ENCODE measurements at regions not wholly inside any gene's neighbourhood (a gene's known extent, or its start where the extent isn't known, plus 50 kb on each side); places are given as distances from the start of the nearest gene placed in this dataset.

GRCh38 chr13:79124183-79124582 lies 281.9 kb downstream of the RBM26 start:
- ATAC-seq (no peak), DNase-seq (no peak)
- H3K4me1 ChIP-seq: no peaks in the 10 kb centered on the region
- intact Hi-C loops (cut with DNase I): no loop called here
- no peaks in the 10 kb centered on the region for H3K27me3 ChIP-seq (ENCODE audit: insufficient read depth in 3 of 3, low read length in 2 of 3)
- no peak overlapping the region for H3K27ac ChIP-seq
- H3K36me3 ChIP-seq (ENCODE audit: insufficient read depth in 1 of 2, low read depth in 1 of 2): no peaks in the 10 kb centered on the region
- no peak overlapping the region for H3K4me3 ChIP-seq
- H3K9me3 ChIP-seq: no peaks in the 10 kb centered on the region
- TF ChIP-seq CTCF (IDR thresholded peaks at IDR 0.05): no peak
- WGBS, 3 donors: 92 to 93% (median 93%) methylated on average over 2 of the region's 2 CpGs

- DNase-seq: no peak
- Histone ChIP-seq H3K4me1 (no peaks in the 10 kb centered on the region), H3K27ac (no peak overlapping the region), H3K4me3 (no peak overlapping the region), H3K36me3 (ENCODE audit: insufficient read depth in 1 of 2, low read depth in 1 of 2) (no peaks in the 10 kb centered on the region), H3K9me3 (no peaks in the 10 kb centered on the region), H3K27me3 (ENCODE audit: insufficient read depth in 3 of 3, low read length in 2 of 3) (no peaks in the 10 kb centered on the region)
- intact Hi-C loops (cut with DNase I): no loop called here
- TF ChIP-seq CTCF (IDR thresholded peaks at IDR 0.05): no peak
- no peak for ATAC-seq
- 41 to 47% (median 45%) methylated on average over 4 of the region's 4 CpGs for WGBS, 3 donors
These were observed 284.8 kb downstream of the RBM26 start for GRCh38 chr13:79121286-79121685.

- Histone ChIP-seq H3K4me1 (no peaks in the 10 kb centered on the region), H3K4me3 (no peak overlapping the region), H3K36me3 (ENCODE audit: insufficient read depth in 1 of 2, low read depth in 1 of 2) (no peaks in the 10 kb centered on the region), H3K9me3 (no peaks in the 10 kb centered on the region), H3K27ac (no peak overlapping the region), H3K27me3 (ENCODE audit: insufficient read depth in 3 of 3, low read length in 2 of 3) (no peaks in the 10 kb centered on the region)
- intact Hi-C loops (cut with DNase I): no loop called here
- TF ChIP-seq CTCF (IDR thresholded peaks at IDR 0.05): no peak
- 89 to 94% (median 89%) methylated on average over 26 to 34 of the region's 34 CpGs for WGBS, 3 donors
- ATAC-seq (no peak), DNase-seq (no peak)
These were observed 286.4 kb downstream of the RBM26 start for GRCh38 chr13:79119578-79120107.

GRCh38 chr13:79112016-79112415 lies 294.0 kb downstream of the RBM26 start:
- no peak for TF ChIP-seq CTCF (IDR thresholded peaks at IDR 0.05)
- ATAC-seq (no peak), DNase-seq (no peak)
- no peaks in the 10 kb centered on the region for H3K4me1 ChIP-seq
- intact Hi-C loops (cut with DNase I): no loop called here
- no peak overlapping the region for H3K27ac ChIP-seq
- H3K36me3 ChIP-seq (ENCODE audit: insufficient read depth in 1 of 2, low read depth in 1 of 2): no peaks in the 10 kb centered on the region
- H3K9me3 ChIP-seq: no peaks in the 10 kb centered on the region
- no peaks in the 10 kb centered on the region for H3K27me3 ChIP-seq (ENCODE audit: insufficient read depth in 3 of 3, low read length in 2 of 3)
- no peak overlapping the region for H3K4me3 ChIP-seq

GRCh38 chr13:79108914-79109643 lies 297.0 kb downstream of the RBM26 start:
- DNase-seq: no peak
- Histone ChIP-seq H3K36me3 (ENCODE audit: insufficient read depth in 1 of 2, low read depth in 1 of 2) (no peaks in the 10 kb centered on the region), H3K9me3 (no peaks in the 10 kb centered on the region), H3K27me3 (ENCODE audit: insufficient read depth in 3 of 3, low read length in 2 of 3) (no peaks in the 10 kb centered on the region), H3K27ac (no peak overlapping the region), H3K4me1 (no peaks in the 10 kb centered on the region), H3K4me3 (no peak overlapping the region)
- TF ChIP-seq CTCF (IDR thresholded peaks at IDR 0.05): no peak
- peak in 1 of 4 donors; percentile 58 for ATAC-seq
- WGBS, 3 donors: 80 to 90% (median 80%) methylated on average over 1 of the region's 1 CpG
- intact Hi-C loops (cut with DNase I): no loop called here
